ENCODE measurements at regions not wholly inside any gene's neighbourhood (a gene's known extent, or its start where the extent isn't known, plus 50 kb on each side); places are given as distances from the start of the nearest gene placed in this dataset.

DNA sequence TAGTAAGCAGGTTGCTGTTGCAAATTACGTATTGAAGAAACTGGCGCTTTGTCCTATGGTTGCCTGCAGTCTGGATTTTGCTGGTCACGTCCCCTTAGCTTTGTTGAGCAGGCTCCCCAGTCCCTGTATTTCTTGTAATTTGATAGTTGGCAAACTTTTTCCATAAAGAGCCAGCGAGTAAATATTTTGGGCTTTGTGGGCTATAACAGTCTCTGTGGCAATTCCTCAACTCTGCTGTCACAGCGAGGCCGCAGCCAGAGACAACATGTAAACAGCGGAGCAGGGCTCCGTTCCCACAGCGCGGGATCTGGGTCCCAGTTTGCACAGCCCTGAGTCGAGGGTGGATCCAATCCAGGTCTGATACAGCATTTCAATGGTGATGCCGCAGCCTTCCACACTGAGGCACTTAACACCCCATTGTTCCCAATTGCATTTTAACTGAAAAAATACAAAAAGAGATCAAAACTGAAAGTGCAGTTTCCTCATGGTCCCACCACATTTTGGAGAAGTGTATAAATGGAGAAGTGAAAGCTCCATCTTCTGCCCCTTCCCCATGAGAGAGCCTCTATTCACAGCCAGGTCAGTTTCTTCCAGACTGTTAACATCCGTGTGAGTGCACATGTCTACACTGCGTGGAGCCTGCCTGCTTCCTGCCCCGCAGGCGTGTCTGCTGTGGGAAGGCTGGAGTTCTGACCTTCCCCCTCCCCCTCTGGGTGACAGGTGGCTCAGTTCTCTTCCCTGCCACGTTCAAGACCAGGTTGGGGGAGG is 89.1 kb downstream of the RPS6KA4 start:
- Histone ChIP-seq H3K4me1 (ENCODE audit: control insufficient read depth, low read length) (peaks cover 72% of the 10 kb centered on the region), H3K4me2 (ENCODE audit: low read length) (peak overlapping the region; percentile 97), H3K36me3 (ENCODE audit: control insufficient read depth, low read length) (no peaks in the 10 kb centered on the region), H3K9me3 (ENCODE audit: control insufficient read depth, insufficient read depth, low read length) (peaks cover 4% of the 10 kb centered on the region; the same call in 1 of the 2 replicates), H3K27me3 (ENCODE audit: control insufficient read depth, low read length) (no peaks in the 10 kb centered on the region), H3K9me2 (replicated peaks; ENCODE audit: control insufficient read depth, low read length) (no peaks in the 10 kb centered on the region), H3K27ac (ENCODE audit: low read depth, low read length) (peak overlapping the region; percentile 96), H3K79me2 (ENCODE audit: control insufficient read depth, low read length) (no peaks in the 10 kb centered on the region), H4K20me1 (ENCODE audit: control insufficient read depth, insufficient read depth, low read depth, low read length) (no peaks in the 10 kb centered on the region), H3F3A (ENCODE audit: control insufficient read depth, insufficient read depth) (peaks cover 27% of the 10 kb centered on the region), H3K4me3 (ENCODE audit: low read length) (peak overlapping the region; percentile 74)
- TF ChIP-seq, protein P1, sequence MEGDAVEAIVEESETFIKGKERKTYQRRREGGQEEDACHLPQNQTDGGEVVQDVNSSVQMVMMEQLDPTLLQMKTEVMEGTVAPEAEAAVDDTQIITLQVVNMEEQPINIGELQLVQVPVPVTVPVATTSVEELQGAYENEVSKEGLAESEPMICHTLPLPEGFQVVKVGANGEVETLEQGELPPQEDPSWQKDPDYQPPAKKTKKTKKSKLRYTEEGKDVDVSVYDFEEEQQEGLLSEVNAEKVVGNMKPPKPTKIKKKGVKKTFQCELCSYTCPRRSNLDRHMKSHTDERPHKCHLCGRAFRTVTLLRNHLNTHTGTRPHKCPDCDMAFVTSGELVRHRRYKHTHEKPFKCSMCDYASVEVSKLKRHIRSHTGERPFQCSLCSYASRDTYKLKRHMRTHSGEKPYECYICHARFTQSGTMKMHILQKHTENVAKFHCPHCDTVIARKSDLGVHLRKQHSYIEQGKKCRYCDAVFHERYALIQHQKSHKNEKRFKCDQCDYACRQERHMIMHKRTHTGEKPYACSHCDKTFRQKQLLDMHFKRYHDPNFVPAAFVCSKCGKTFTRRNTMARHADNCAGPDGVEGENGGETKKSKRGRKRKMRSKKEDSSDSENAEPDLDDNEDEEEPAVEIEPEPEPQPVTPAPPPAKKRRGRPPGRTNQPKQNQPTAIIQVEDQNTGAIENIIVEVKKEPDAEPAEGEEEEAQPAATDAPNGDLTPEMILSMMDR (IDR thresholded peaks at IDR 0.05; ENCODE audit: low read depth, low read length, poor library complexity, severe bottlenecking), result no peak
- TF ChIP-seq EZH2phosphoT487 (IDR thresholded peaks at IDR 0.05; ENCODE audit: borderline replicate concordance, low read length), result no peak

DNA sequence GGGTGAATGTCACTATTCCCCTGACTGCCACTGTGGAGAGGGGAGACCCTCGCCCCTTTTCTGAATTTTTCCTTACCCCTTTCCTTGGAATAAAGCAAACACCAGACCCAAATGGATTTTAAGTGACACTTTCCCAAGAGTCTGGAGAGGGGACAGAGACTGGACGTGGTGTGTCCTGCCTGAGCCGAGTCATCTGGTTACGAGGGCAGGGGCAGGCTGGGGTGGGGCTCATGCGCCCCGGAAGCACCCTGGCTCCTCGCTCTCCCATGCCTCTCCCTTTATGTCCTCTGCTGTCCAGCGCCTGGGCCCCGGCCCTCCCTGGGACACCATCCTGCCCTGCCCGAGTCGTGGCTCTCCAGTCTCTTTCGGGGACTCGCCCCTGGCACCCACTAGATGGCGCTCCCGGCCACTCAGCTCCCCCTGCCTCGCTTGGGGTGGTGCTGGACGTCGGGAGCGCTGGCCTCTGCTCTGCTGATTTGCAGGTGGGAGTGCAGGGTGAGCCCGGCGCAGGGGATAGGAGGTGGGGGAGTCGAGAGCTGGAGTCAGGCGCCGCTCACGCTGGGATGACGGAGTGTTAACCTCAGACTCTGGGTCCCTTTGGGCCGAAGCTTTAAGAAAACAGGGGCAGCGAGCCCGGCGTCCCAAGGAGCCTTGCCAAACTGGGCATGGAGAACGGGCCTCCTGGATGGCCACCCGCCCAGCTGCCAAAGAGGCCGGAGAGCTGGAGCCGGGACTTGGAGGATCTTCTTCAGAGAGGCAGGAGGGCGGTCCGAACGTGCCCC is 89.8 kb downstream of the RPS6KA4 start:
- H3F3A ChIP-seq (ENCODE audit: control insufficient read depth, insufficient read depth), result peaks cover 21% of the 10 kb centered on the region
- H3K4me3 ChIP-seq (ENCODE audit: low read length), result peak overlapping the region; percentile 74
- no peaks in the 10 kb centered on the region for H3K9me2 ChIP-seq (replicated peaks; ENCODE audit: control insufficient read depth, low read length)
- peaks cover 64% of the 10 kb centered on the region for H3K4me1 ChIP-seq (ENCODE audit: control insufficient read depth, low read length)
- no peaks in the 10 kb centered on the region for H3K79me2 ChIP-seq (ENCODE audit: control insufficient read depth, low read length)
- H3K36me3 ChIP-seq (ENCODE audit: control insufficient read depth, low read length), result no peaks in the 10 kb centered on the region
- H3K27ac ChIP-seq (ENCODE audit: low read depth, low read length), result peak overlapping the region; percentile 96
- no peaks in the 10 kb centered on the region for H4K20me1 ChIP-seq (ENCODE audit: control insufficient read depth, insufficient read depth, low read depth, low read length)
- H3K27me3 ChIP-seq (ENCODE audit: control insufficient read depth, low read length), result no peaks in the 10 kb centered on the region
- peak overlapping the region; percentile 97 for H3K4me2 ChIP-seq (ENCODE audit: low read length)
- TF ChIP-seq, protein P1 (IDR thresholded peaks at IDR 0.05; ENCODE audit: low read depth, low read length, poor library complexity, severe bottlenecking), result peak; percentile 94
- TF ChIP-seq EZH2phosphoT487 (IDR thresholded peaks at IDR 0.05; ENCODE audit: borderline replicate concordance, low read length), result no peak
- H3K9me3 ChIP-seq (ENCODE audit: control insufficient read depth, insufficient read depth, low read length), result peaks cover 4% of the 10 kb centered on the region; the same call in 1 of the 2 replicates

DNA sequence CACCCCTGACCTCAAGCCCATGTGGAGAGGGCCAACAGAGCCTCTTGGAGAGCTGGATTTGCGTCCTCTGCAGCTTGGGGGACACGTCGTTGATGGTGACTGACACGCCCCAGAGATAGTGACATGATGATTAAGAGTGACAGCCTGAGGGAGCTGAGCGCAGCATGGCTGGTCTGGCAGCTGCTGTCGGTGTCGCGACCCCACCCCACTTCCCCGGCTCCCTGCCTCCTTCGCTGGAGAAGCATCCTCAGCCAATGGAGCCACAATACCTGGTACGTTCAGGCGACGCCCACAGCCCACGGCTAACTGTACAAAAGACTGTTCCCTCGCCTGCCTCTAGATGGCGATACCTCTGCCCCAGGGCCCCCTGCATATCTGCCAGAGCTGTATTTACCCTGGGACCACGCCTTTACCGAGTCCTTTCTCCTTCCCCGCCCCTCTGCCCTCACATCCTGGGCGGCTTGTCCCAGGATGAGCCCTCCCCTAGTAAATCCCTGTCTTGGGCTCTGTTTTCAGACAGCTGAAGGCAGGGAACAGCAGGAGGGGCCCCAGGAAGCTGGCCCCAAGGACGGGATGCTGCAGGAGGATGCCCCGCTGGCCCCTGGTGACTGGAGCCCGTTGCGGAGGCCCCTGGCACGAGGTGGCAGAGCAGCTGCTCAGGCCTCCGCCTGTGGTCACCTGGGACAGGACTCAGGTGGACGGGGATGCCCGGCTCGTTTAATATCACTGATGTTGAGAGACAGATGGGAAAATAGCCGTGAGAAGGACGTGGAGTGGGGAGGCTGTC is 90.6 kb downstream of the RPS6KA4 start:
- H3K4me1 ChIP-seq (ENCODE audit: control insufficient read depth, low read length), result peaks cover 60% of the 10 kb centered on the region
- no peaks in the 10 kb centered on the region for H3K79me2 ChIP-seq (ENCODE audit: control insufficient read depth, low read length)
- peak overlapping the region; percentile 97 for H3K4me2 ChIP-seq (ENCODE audit: low read length)
- TF ChIP-seq, protein P1 (IDR thresholded peaks at IDR 0.05; ENCODE audit: low read depth, low read length, poor library complexity, severe bottlenecking), result peak; percentile 78
- TF ChIP-seq EZH2phosphoT487 (IDR thresholded peaks at IDR 0.05; ENCODE audit: borderline replicate concordance, low read length), result no peak
- no peaks in the 10 kb centered on the region for H4K20me1 ChIP-seq (ENCODE audit: control insufficient read depth, insufficient read depth, low read depth, low read length)
- H3K27ac ChIP-seq (ENCODE audit: low read depth, low read length), result peak overlapping the region; percentile 96
- H3K36me3 ChIP-seq (ENCODE audit: control insufficient read depth, low read length), result no peaks in the 10 kb centered on the region
- peaks cover 4% of the 10 kb centered on the region; the same call in 1 of the 2 replicates for H3K9me3 ChIP-seq (ENCODE audit: control insufficient read depth, insufficient read depth, low read length)
- H3F3A ChIP-seq (ENCODE audit: control insufficient read depth, insufficient read depth), result peaks cover 19% of the 10 kb centered on the region
- no peaks in the 10 kb centered on the region for H3K27me3 ChIP-seq (ENCODE audit: control insufficient read depth, low read length)
- peak overlapping the region; percentile 74 for H3K4me3 ChIP-seq (ENCODE audit: low read length)
- no peaks in the 10 kb centered on the region for H3K9me2 ChIP-seq (replicated peaks; ENCODE audit: control insufficient read depth, low read length)

All from DOHH2 (cell line).